Right lobe of liver (tissue), 6 donors: ENCODE measurements at regions not wholly inside any gene's neighbourhood (a gene's known extent, or its start where the extent isn't known, plus 50 kb on each side); places are given as distances from the start of the nearest gene placed in this dataset.

Experiments
- ATAC-seq, 4 donors: fragments of 200-7000 bp; cut with Tn5 transposase; one replicate each; pipeline ENCODE4 v1.9.1; 2020; ENCODE audit warnings: mild to moderate bottlenecking in 4 of 4, moderate library complexity in 4 of 4
- DNase-seq, 3 donors: peaks; one replicate each; pipeline ENCODE4 v3.0.0-alpha.2; 2020
- H3K27ac ChIP-seq, 3 donors: fragments of 200-600 bp; one replicate each; pipeline ENCODE4 v1.8.0; 2022
- H3K27me3 ChIP-seq, 2 donors: fragments of 200-600 bp; one replicate each; pipeline ENCODE4 v1.8.0; 2022
- H3K36me3 ChIP-seq, 4 donors: fragments of 200-600 bp; sonication (generic) in 1 of 4; one replicate each; pipeline versions ENCODE4 v1.5.1 to v1.8.0; 2017 to 2022; ENCODE audit warnings: control low read depth in 1 of 4
- H3K4me1 ChIP-seq, 4 donors: fragments of 200-600 bp; sonication (generic) in 1 of 4; one replicate each; pipeline versions ENCODE4 v1.5.1 to v1.8.0; 2017 to 2022; ENCODE audit warnings: control low read depth in 1 of 4
- H3K4me3 ChIP-seq, 3 donors: fragments of 200-600 bp; one replicate each; pipeline ENCODE4 v1.8.0; 2022
- H3K9me3 ChIP-seq, 4 donors: fragments of 200-600 bp; sonication (generic) in 1 of 4; one replicate each; pipeline versions ENCODE4 v1.5.1 to v1.8.0; 2017 to 2022; ENCODE audit warnings: control low read depth in 1 of 4
- CTCF ChIP-seq, 4 donors: fragments of 200-600 bp in 3 of 4; fragments of 450-650 bp in 1 of 4; IDR thresholded peaks; one replicate each; pipeline versions ENCODE4 v1.5.1 to v1.8.0; 2016 to 2022; ENCODE audit warnings: antibody characterized with exemption in 4 of 4, mild to moderate bottlenecking in 2 of 4
- POLR2A ChIP-seq: fragments of 450-650 bp; IDR thresholded peaks from one replicate; pipeline ENCODE4 v1.6.1; 2017; ENCODE audit warnings: antibody characterized with exemption, mild to moderate bottlenecking
- WGBS: methylation state at CpG from one replicate; pipeline ENCODE4 v1.1.6; 2018; ENCODE audit warnings: low coverage, low lambda C conversion rate; ENCODE audit not compliant: insufficient coverage; ENCODE audit errors: missing lambda C conversion rate; 5-methylcytosine and 5-hydroxymethylcytosine counted together
- intact Hi-C, 2 donors: fragments of 100-400 bp; cut with DNase I; formaldehyde crosslinking; loops; one replicate each; pipeline versions ENCODE4 v1.11.2 to v1.14.1; 2022
- donor health status: DM: no; HTN: yes; CAD: no.
- donor health status: DM: no; HTN: no; CAD: no.
- donor health status: DM: no; HTN: no; CAD: no.
- donor health status: DM: no; HTN: yes; CAD: no.
- donor health status: DM: no; HTN: yes; CAD: no.

- intact Hi-C loops = no loop called here
- peak in 2 of 3 donors; percentile 42 to 59 for DNase-seq
- no peaks in the 10 kb centered on the region for H3K27me3 ChIP-seq
- no peak overlapping the region for H3K4me3 ChIP-seq
- no peaks in the 10 kb centered on the region for H3K9me3 ChIP-seq
- no CpG with 5 or more reads among the region's 4 CpGs for WGBS
- H3K4me1 ChIP-seq = no peaks in the 10 kb centered on the region
- TF ChIP-seq CTCF (IDR thresholded peaks at IDR 0.05) (no peak), POLR2A (no peak)
- H3K36me3 ChIP-seq = no peaks in the 10 kb centered on the region
- ATAC-seq = peak; percentile 56 to 72 (median 60)
- H3K27ac ChIP-seq = no peak overlapping the region
These were observed 180.3 kb upstream of the GRB10 start for GRCh38 chr7:50962962-50963374.

GRCh38 chr7:50962281-50962883, 179.7 kb upstream of the GRB10 start:
- TF ChIP-seq CTCF (IDR thresholded peaks at IDR 0.05) = no peak
- TF ChIP-seq POLR2A = no peak
- no peaks in the 10 kb centered on the region for H3K9me3 ChIP-seq
- no peak overlapping the region for H3K4me3 ChIP-seq
- ATAC-seq = no peak
- no peaks in the 10 kb centered on the region for H3K4me1 ChIP-seq
- no peak for DNase-seq
- 59% methylated on average over 3 of the region's 10 CpGs for WGBS
- no peaks in the 10 kb centered on the region for H3K36me3 ChIP-seq
- no peaks in the 10 kb centered on the region for H3K27me3 ChIP-seq
- no peak overlapping the region for H3K27ac ChIP-seq
- intact Hi-C loops = no loop called here

DNA sequence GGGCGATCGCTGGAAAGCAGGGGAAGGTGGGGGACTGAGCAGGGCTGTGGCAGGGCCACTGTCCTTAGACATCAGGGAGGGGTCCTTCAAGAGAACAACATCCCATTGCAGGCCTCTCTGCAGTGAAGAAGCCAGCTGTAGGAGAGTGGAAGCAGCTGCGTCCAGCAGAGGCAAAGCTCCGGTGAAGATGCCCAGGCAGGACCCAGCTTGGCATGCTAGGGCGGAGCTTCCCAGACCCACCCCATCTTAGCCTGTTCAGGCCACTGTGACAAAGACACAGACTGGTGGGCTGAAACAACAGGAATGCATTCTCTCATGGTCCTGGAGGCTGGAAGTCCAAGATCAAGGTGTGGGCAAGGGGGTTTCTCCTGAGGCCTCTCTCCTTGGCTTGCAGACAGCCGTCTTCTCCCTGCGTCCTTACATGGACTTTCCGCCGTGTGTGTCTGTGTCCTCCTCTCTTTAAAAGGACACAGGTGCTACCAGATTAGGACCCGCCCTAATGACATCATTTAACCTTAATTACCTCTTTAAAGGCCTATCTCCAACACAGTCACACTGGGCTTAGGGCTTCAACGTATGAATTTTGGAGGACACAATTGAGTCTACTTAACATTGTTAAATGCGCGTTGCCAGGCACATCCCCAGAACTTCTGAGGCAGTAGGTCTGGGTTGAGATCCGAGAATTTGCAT, 178.1 kb upstream of the GRB10 start:
- DNase-seq = no peak
- H3K9me3 ChIP-seq = no peaks in the 10 kb centered on the region
- no peak overlapping the region for H3K4me3 ChIP-seq
- TF ChIP-seq POLR2A (no peak), CTCF (IDR thresholded peaks at IDR 0.05) (no peak)
- 77% methylated on average over 10 of the region's 14 CpGs for WGBS
- no peaks in the 10 kb centered on the region for H3K36me3 ChIP-seq
- H3K27ac ChIP-seq = no peak overlapping the region
- ATAC-seq = no peak
- no peaks in the 10 kb centered on the region for H3K27me3 ChIP-seq
- no peaks in the 10 kb centered on the region for H3K4me1 ChIP-seq
- intact Hi-C loops = no loop called here

DNA sequence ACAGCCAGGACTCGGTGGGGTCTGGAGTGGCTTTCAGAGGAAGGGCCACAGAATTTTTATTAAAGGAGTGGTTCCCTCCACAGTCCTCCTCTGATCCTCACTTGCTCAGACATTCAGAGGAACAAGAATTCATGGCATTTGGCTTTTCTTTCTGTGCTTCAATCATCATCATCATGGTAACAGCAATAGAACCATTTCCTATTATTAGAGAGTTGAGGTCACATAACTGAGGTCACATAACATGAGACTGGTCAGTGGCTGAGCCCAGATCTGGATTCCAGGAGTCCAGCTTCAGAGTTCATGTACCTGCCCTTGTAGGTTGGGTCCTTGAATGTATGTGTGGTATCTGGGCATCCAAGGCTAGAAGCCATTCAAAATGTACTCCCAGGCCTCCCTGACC, 177.3 kb upstream of the GRB10 start:
- ATAC-seq (no peak), DNase-seq (no peak)
- Histone ChIP-seq H3K27ac (no peak overlapping the region), H3K27me3 (no peaks in the 10 kb centered on the region), H3K4me1 (no peaks in the 10 kb centered on the region), H3K4me3 (no peak overlapping the region), H3K9me3 (no peaks in the 10 kb centered on the region), H3K36me3 (no peaks in the 10 kb centered on the region)
- TF ChIP-seq CTCF (IDR thresholded peaks at IDR 0.05) = no peak
- TF ChIP-seq POLR2A = no peak
- intact Hi-C loops = no loop called here
- no CpG with 5 or more reads among the region's 1 CpG for WGBS
